ENCODE measurements at regions not wholly inside any gene's neighbourhood (a gene's known extent, or its start where the extent isn't known, plus 50 kb on each side); places are given as distances from the start of the nearest gene placed in this dataset.
"Not testable (repeated sequence)": the region's sequence is repeated elsewhere in the genome, so short reads cannot be mapped to it uniquely, and the experiment has no call there.

DNA sequence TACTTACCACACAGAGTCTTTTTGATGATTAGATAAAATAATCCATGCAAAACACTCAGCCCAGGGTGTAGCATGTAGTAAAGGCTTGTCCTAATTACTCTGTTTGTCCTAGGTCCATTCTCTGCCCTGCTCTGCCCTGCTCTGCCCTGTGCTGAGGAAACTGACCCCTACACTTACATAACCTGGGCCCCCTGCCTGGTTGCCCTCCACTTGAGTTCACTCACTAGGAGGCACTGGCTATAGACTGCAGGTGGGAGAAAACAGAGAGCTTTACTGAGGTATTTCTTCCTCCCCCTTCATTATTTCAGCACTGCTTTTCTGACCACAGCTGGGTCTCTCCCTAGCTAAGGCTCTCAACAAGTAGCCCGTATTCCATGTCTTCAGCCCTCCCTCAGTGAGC lies 70.9 kb upstream of the TBX18 start:
- DNase-seq = no peak
- no peaks in the 10 kb centered on the region for H3K27me3 ChIP-seq
- intact Hi-C loops (cut with DNase I) = no loop called here
- no peaks in the 10 kb centered on the region for H3K36me3 ChIP-seq
- H3K9me3 ChIP-seq = no peaks in the 10 kb centered on the region
- no peak overlapping the region for H3K27ac ChIP-seq
- no peak overlapping the region for H3K9ac ChIP-seq (ENCODE audit: low read depth in 2 of 2, low read length in 2 of 2)
- no peak overlapping the region for H3K4me3 ChIP-seq
- H3K4me1 ChIP-seq = no peaks in the 10 kb centered on the region
- TF ChIP-seq, protein P1, sequence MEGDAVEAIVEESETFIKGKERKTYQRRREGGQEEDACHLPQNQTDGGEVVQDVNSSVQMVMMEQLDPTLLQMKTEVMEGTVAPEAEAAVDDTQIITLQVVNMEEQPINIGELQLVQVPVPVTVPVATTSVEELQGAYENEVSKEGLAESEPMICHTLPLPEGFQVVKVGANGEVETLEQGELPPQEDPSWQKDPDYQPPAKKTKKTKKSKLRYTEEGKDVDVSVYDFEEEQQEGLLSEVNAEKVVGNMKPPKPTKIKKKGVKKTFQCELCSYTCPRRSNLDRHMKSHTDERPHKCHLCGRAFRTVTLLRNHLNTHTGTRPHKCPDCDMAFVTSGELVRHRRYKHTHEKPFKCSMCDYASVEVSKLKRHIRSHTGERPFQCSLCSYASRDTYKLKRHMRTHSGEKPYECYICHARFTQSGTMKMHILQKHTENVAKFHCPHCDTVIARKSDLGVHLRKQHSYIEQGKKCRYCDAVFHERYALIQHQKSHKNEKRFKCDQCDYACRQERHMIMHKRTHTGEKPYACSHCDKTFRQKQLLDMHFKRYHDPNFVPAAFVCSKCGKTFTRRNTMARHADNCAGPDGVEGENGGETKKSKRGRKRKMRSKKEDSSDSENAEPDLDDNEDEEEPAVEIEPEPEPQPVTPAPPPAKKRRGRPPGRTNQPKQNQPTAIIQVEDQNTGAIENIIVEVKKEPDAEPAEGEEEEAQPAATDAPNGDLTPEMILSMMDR (IDR thresholded peaks at IDR 0.05) = no peak

DNA sequence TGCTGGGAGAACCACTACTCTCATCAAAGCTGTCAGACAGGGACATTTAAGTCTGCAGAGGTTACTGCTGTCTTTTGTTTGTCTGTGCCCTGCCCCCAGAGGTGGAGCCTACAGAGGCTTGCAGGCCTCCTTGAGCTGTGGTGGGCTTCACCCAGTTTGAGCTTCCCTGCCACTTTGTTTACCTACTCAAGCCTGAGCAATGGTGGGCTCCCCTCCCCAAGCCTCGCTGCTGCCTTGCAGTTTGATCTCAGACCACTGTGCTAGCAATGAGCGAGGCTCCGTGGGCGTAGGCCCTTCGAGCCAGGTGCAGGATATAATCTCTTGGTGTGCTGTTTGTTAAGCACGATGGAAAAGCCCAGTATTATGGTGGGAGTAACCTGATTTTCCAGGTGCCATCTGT lies 67.5 kb upstream of the TBX18 start:
- intact Hi-C loops (cut with DNase I); DNase-seq; H3K36me3 ChIP-seq; H3K27ac ChIP-seq; H3K4me1 ChIP-seq; H3K27me3 ChIP-seq; H3K9ac ChIP-seq (ENCODE audit: low read depth in 2 of 2, low read length in 2 of 2); H3K9me3 ChIP-seq; H3K4me3 ChIP-seq: not testable (repeated sequence)

DNA sequence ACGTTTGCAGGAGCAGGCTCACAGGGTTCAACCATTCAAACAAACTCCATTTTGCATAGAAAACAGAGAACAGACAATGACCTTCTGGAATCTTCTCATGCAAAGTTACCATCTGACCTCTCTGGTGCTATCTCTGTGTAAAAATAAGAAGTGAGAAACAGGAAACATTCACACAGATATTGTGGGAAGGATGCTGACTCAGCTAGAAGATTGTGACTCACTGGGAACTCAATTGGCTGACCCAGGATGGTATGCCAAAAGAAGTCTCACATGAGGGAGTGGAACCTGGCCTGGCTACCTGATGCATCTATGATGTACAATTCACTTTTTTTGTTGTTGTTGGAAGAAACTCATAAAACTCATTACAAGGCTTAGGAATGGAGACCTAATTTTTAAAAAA lies 61.1 kb upstream of the TBX18 start:
- intact Hi-C loops (cut with DNase I) = no loop called here
- H3K9me3 ChIP-seq = no peaks in the 10 kb centered on the region

DNA sequence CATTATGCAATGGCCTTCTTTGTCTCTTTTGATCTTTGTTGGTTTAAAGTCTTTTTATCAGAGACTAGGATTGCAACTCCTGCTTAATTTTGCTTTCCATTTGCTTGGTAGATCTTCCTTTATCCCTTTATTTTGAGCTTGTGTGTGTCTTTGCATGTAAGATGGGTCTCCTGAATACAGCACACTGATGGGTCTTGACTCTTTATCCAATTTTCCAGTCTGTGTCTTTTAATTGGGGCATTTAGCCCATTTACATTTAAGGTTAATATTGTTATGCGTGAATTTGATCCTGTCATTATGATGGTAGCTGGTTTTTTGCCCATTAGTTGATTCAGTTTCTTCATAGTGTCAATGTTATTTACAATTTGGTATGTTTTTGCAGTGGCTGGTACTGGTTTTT lies 56.9 kb upstream of the TBX18 start:
- DNase-seq; H3K9ac ChIP-seq (ENCODE audit: low read depth in 2 of 2, low read length in 2 of 2); H3K27me3 ChIP-seq; H3K9me3 ChIP-seq; H3K4me3 ChIP-seq; H3K27ac ChIP-seq; H3K36me3 ChIP-seq; intact Hi-C loops (cut with DNase I); H3K4me1 ChIP-seq: not testable (repeated sequence)

More for the DNA sequence above, 61.1 kb upstream of the TBX18 start:
- Histone ChIP-seq H3K9ac (ENCODE audit: low read depth in 2 of 2, low read length in 2 of 2) (no peak overlapping the region), H3K36me3 (no peaks in the 10 kb centered on the region), H3K4me3 (no peak overlapping the region), H3K27ac (no peak overlapping the region), H3K27me3 (no peaks in the 10 kb centered on the region), H3K4me1 (no peaks in the 10 kb centered on the region)
- no peak for DNase-seq
- TF ChIP-seq, protein P1 (IDR thresholded peaks at IDR 0.05) = no peak

DNA sequence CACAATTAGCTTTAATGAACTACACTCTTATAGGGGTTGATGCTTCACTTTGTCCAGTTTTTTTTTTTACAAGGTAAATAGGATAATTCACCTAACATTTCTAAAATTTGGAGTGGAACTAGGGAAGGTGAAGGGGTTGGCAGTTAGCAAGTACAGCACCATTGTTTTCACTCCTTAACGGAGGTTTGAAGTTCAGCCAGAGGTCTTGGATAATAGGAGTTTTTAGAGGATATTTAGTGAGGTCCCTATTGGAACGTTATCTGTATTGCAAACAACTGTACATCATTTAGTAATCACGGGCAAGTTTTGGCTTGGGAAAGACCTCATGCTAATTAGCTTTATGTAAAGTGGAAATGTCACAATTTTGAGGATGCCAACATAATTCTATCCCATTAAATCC lies 52.3 kb upstream of the TBX18 start:
- no peak for DNase-seq
- intact Hi-C loops (cut with DNase I) = no loop called here

DNA sequence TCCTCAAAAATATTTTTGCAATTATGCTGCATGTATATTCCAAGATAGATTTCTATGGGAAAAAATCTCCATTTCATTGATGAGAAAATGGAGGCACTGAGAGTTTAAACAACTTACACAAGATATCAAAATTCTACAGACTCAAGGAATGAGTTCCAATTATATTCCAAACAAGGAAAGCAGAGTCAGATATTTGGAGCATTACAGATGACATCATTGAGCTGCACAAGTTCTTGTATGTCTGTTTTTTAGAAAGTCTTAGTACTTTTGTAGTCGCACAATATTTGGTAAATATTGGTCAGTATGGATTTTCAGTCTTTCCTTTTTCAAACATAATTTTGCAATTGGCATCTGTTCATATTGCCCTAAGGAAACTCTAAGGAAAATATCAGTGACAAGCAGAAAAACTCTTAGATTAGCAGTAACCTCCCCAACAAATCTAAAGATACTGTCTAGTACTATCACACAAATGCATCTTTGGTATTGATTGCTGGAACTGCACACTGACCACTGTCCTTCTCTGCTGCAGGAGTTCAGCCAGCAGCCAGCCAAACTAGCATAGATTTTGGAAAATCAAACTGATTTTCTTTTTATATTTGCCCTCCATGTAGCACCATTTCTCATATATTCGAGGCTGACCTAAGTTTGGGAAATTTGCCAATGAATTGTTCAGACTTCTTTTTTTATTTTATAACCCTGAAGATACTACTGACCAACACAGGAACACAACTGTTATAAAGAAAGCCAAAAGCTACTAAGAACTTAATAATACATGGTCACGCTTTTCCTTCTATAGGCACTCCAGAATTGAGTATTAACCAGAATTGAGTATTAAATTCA lies 51.7 kb upstream of the TBX18 start:
- Histone ChIP-seq H3K27me3 (no peaks in the 10 kb centered on the region), H3K27ac (no peak overlapping the region), H3K4me1 (no peaks in the 10 kb centered on the region), H3K36me3 (no peaks in the 10 kb centered on the region), H3K9ac (ENCODE audit: low read depth in 2 of 2, low read length in 2 of 2) (no peak overlapping the region), H3K9me3 (no peaks in the 10 kb centered on the region), H3K4me3 (no peak overlapping the region)
- TF ChIP-seq, protein P1 (IDR thresholded peaks at IDR 0.05) = no peak
- DNase-seq = no peak
- intact Hi-C loops (cut with DNase I) = no loop called here

More for the DNA sequence above, 52.3 kb upstream of the TBX18 start:
- H3K9ac ChIP-seq (ENCODE audit: low read depth in 2 of 2, low read length in 2 of 2) = no peak overlapping the region
- H3K27me3 ChIP-seq = no peaks in the 10 kb centered on the region
- no peaks in the 10 kb centered on the region for H3K36me3 ChIP-seq
- H3K27ac ChIP-seq = no peak overlapping the region
- H3K4me3 ChIP-seq = no peak overlapping the region
- H3K9me3 ChIP-seq = no peaks in the 10 kb centered on the region
- TF ChIP-seq, protein P1 (IDR thresholded peaks at IDR 0.05) = no peak
- no peaks in the 10 kb centered on the region for H3K4me1 ChIP-seq

All from colonic mucosa (tissue), 4 donors.